ENCODE measurements at regions not wholly inside any gene's neighbourhood (a gene's known extent, or its start where the extent isn't known, plus 50 kb on each side); places are given as distances from the start of the nearest gene placed in this dataset.

GRCh38 chr2:45227347-45227746 is 218.1 kb upstream of the SIX2 start:
- TF ChIP-seq POLR2A (IDR thresholded peaks at IDR 0.05; ENCODE audit: low read depth, low read length) (no peak), TAF1 (IDR thresholded peaks at IDR 0.05; ENCODE audit: low read depth, low read length) (no peak)
